ENCODE measurements at regions not wholly inside any gene's neighbourhood (a gene's known extent, or its start where the extent isn't known, plus 50 kb on each side); places are given as distances from the start of the nearest gene placed in this dataset.

- TF ChIP-seq CTCF (IDR thresholded peaks at IDR 0.05; ENCODE audit: extremely low read depth in 1 of 2, insufficient read depth in 1 of 2, low read depth in 1 of 2, low read length in 2 of 2) = no peak
- TF ChIP-seq MYC (IDR thresholded peaks at IDR 0.05; ENCODE audit: low read depth, low read length) = no peak
Measured at GRCh38 chr15:39239562-39239961, 341.3 kb upstream of the THBS1 start.

All from endothelial cell of umbilical vein (primary cell).